OCI-LY1 (cell line): ENCODE measurements at regions not wholly inside any gene's neighbourhood (a gene's known extent, or its start where the extent isn't known, plus 50 kb on each side); places are given as distances from the start of the nearest gene placed in this dataset.

Source experiments
- H2AFZ ChIP-seq: fragments of 200-600 bp; sonication (generic), shearing (Covaris generic); 2 replicates; pipeline ENCODE4 v1.6.0; 2014; ENCODE audit warnings: antibody characterized with exemption, mild to moderate bottlenecking, low read length
- H3F3A ChIP-seq: fragments of 200-600 bp; sonication (generic), shearing (Covaris generic); 2 replicates; pipeline ENCODE4 v1.6.0; 2014; ENCODE audit warnings: mild to moderate bottlenecking, antibody characterized with exemption, low read length, moderate library complexity; ENCODE audit not compliant: insufficient read depth
- H3K27ac ChIP-seq: fragments of 200-600 bp; sonication (generic); 2 replicates; pipeline ENCODE4 v1.5.1; 2014; ENCODE audit warnings: low read length, mixed run types, mild to moderate bottlenecking, low read depth; ENCODE audit not compliant: poor library complexity, severe bottlenecking
- H3K27me3 ChIP-seq: fragments of 200-600 bp; sonication (generic); 2 replicates; pipeline ENCODE4 v1.6.0; 2014; ENCODE audit warnings: antibody characterized with exemption, mild to moderate bottlenecking, low read length, moderate library complexity; ENCODE audit not compliant: insufficient read depth
- H3K36me3 ChIP-seq: fragments of 200-600 bp; sonication (generic); 2 replicates; pipeline ENCODE4 v1.6.1; 2014; ENCODE audit warnings: mild to moderate bottlenecking, antibody characterized with exemption, low read length, moderate library complexity, mixed read lengths; ENCODE audit not compliant: insufficient read depth
- H3K4me1 ChIP-seq: fragments of 200-600 bp; sonication (generic); 2 replicates; pipeline ENCODE4 v1.5.1; 2014; ENCODE audit warnings: mild to moderate bottlenecking, low read length, moderate library complexity; ENCODE audit not compliant: insufficient read depth, severe bottlenecking
- H3K4me2 ChIP-seq: fragments of 200-600 bp; sonication (generic), shearing (Covaris generic); 2 replicates; pipeline ENCODE4 v1.6.1; 2014; ENCODE audit warnings: low read length
- H3K4me3 ChIP-seq: fragments of 200-600 bp; sonication (generic); 2 replicates; pipeline ENCODE4 v1.5.1; 2014; ENCODE audit warnings: low read length, low read depth, mild to moderate bottlenecking, mixed read lengths; ENCODE audit not compliant: poor library complexity, severe bottlenecking
- H3K79me2 ChIP-seq: fragments of 200-600 bp; shearing (Covaris generic); 2 replicates; pipeline ENCODE4 v1.6.1; 2016; ENCODE audit warnings: mixed run types, low read length, mixed read lengths; ENCODE audit not compliant: insufficient read depth
- H3K9ac ChIP-seq: fragments of 200-600 bp; sonication (generic), shearing (Covaris generic); 2 replicates; pipeline ENCODE4 v1.6.1; 2014; ENCODE audit warnings: mild to moderate bottlenecking, low read length, mixed read lengths
- H3K9me2 ChIP-seq: fragments of 200-600 bp; sonication (generic), shearing (Covaris generic); 2 replicates; pipeline ENCODE4 v1.6.1; 2014; ENCODE audit warnings: low read depth, mild to moderate bottlenecking, low read length, mixed read lengths
- H3K9me3 ChIP-seq: fragments of 200-600 bp; shearing (Covaris generic); 2 replicates; pipeline ENCODE4 v1.6.1; 2014; ENCODE audit warnings: low read length, mixed read lengths
- H4K20me1 ChIP-seq: fragments of 200-600 bp; sonication (generic), shearing (Covaris generic); 2 replicates; pipeline ENCODE4 v1.6.0; 2016; ENCODE audit warnings: mild to moderate bottlenecking, low read length; ENCODE audit not compliant: insufficient read depth
- EZH2 ChIP-seq: fragments of 200-600 bp; sonication (generic), shearing (Covaris generic); IDR thresholded peaks from 2 replicates; pipeline ENCODE4 v1.8.0; 2017; ENCODE audit warnings: borderline replicate concordance, mixed run types, mild to moderate bottlenecking, antibody characterized with exemption, low read length, moderate library complexity, mixed read lengths
- TF ChIP-seq, protein P1 (sequence below): fragments of 200-600 bp; sonication (generic), shearing (Covaris generic); IDR thresholded peaks from 2 replicates; pipeline ENCODE4 v1.5.1; 2017; ENCODE audit warnings: mild to moderate bottlenecking, antibody characterized with exemption, low read length, moderate library complexity, mixed read lengths

GRCh38 chr16:51880776-51881175 is 666.2 kb downstream of the TOX3 start:
- H3K79me2 ChIP-seq: no peaks in the 10 kb centered on the region
- no peak overlapping the region for H3K4me3 ChIP-seq
- H3K9ac ChIP-seq: no peak overlapping the region
- H2AFZ ChIP-seq: no peak overlapping the region
- no peaks in the 10 kb centered on the region for H3K9me3 ChIP-seq
- no peaks in the 10 kb centered on the region for H3K27me3 ChIP-seq
- TF ChIP-seq EZH2: no peak
- TF ChIP-seq, protein P1, sequence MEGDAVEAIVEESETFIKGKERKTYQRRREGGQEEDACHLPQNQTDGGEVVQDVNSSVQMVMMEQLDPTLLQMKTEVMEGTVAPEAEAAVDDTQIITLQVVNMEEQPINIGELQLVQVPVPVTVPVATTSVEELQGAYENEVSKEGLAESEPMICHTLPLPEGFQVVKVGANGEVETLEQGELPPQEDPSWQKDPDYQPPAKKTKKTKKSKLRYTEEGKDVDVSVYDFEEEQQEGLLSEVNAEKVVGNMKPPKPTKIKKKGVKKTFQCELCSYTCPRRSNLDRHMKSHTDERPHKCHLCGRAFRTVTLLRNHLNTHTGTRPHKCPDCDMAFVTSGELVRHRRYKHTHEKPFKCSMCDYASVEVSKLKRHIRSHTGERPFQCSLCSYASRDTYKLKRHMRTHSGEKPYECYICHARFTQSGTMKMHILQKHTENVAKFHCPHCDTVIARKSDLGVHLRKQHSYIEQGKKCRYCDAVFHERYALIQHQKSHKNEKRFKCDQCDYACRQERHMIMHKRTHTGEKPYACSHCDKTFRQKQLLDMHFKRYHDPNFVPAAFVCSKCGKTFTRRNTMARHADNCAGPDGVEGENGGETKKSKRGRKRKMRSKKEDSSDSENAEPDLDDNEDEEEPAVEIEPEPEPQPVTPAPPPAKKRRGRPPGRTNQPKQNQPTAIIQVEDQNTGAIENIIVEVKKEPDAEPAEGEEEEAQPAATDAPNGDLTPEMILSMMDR: no peak
- H3F3A ChIP-seq: no peaks in the 10 kb centered on the region
- H3K4me2 ChIP-seq: no peak overlapping the region
- H4K20me1 ChIP-seq: no peaks in the 10 kb centered on the region
- no peaks in the 10 kb centered on the region for H3K36me3 ChIP-seq
- H3K27ac ChIP-seq: no peak overlapping the region
- H3K9me2 ChIP-seq: no peaks in the 10 kb centered on the region
- no peaks in the 10 kb centered on the region for H3K4me1 ChIP-seq

GRCh38 chr16:51877686-51878085 is 669.3 kb downstream of the TOX3 start:
- Histone ChIP-seq H3K27me3 (no peaks in the 10 kb centered on the region), H2AFZ (no peak overlapping the region), H3K9ac (no peak overlapping the region), H3K4me3 (no peak overlapping the region), H3K9me2 (no peaks in the 10 kb centered on the region), H3K36me3 (no peaks in the 10 kb centered on the region), H3F3A (no peaks in the 10 kb centered on the region), H3K4me2 (no peak overlapping the region), H3K9me3 (no peaks in the 10 kb centered on the region), H4K20me1 (no peaks in the 10 kb centered on the region), H3K79me2 (no peaks in the 10 kb centered on the region), H3K27ac (no peak overlapping the region), H3K4me1 (no peaks in the 10 kb centered on the region)
- TF ChIP-seq, protein P1: no peak
- no peak for TF ChIP-seq EZH2

DNA sequence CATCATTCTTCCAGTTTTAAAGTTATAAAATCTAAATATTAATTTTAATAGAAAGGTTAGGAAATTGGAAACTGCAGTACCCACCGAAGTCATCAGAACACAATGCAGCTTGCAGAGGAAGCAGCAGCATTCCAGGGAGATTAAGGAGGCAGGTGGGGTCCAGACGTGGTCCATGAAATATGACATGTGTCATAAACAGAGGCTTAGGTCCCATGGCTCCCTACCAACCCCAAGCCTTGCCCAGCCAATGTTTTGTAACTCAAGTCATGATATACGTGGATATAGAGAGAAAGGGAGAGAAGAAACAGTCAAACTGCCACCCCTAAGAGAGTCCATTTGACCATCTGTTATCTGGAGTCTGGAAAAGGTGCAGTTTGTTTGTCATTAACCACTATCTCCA is 670.0 kb downstream of the TOX3 start:
- Histone ChIP-seq H2AFZ (no peak overlapping the region), H3K27ac (no peak overlapping the region), H3K9me2 (no peaks in the 10 kb centered on the region), H3K4me2 (no peak overlapping the region), H3K79me2 (no peaks in the 10 kb centered on the region), H3K36me3 (no peaks in the 10 kb centered on the region), H3K4me1 (no peaks in the 10 kb centered on the region), H3K4me3 (no peak overlapping the region), H3K9ac (no peak overlapping the region), H3K9me3 (no peaks in the 10 kb centered on the region), H3K27me3 (no peaks in the 10 kb centered on the region), H4K20me1 (no peaks in the 10 kb centered on the region), H3F3A (no peaks in the 10 kb centered on the region)
- TF ChIP-seq, protein P1: no peak
- TF ChIP-seq EZH2: no peak
